AG08396 (cell line): ENCODE measurements at regions not wholly inside any gene's neighbourhood (a gene's known extent, or its start where the extent isn't known, plus 50 kb on each side); places are given as distances from the start of the nearest gene placed in this dataset.

Experiments used
- DNase-seq: peaks from one replicate; pipeline ENCODE4 v3.0.0; 2012; ENCODE audit warnings: low spot score, mixed read lengths

- no peak for DNase-seq
These were observed 304.9 kb upstream of the TCF21 start for GRCh38 chr6:133583907-133584427.

- DNase-seq = no peak
These were observed 304.1 kb upstream of the TCF21 start for GRCh38 chr6:133584823-133585222.

- DNase-seq = no peak
These were observed 302.9 kb upstream of the TCF21 start for GRCh38 chr6:133585978-133586377.

DNA sequence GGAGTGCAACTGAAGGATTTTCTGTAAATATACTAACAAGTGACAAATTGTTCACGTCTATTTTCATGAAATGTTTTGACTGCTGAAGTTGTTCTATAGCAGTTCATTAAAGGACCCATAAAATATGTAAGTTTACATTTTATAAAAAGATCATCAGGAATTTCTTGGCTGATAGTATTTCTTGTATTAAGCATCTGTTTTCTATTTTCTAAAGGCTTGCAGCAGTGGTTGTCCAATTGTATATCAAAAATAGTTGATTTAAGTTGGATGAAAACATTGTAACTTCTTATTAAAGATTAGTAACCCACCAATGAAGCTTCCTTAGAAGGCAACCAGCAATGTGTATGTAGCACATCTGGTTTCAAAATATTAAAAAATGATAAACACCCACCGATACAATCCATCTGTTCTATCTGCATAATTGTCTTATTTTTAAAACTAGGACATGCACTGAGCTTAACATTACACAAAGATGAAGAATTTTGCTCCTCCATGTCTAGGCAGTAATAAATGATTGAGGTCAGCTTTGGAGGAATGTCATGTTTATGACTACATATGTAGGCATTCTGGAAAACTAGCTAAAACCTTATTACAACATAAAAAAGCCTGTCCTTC lies 301.3 kb upstream of the TCF21 start:
- DNase-seq = peak; percentile 31

DNA sequence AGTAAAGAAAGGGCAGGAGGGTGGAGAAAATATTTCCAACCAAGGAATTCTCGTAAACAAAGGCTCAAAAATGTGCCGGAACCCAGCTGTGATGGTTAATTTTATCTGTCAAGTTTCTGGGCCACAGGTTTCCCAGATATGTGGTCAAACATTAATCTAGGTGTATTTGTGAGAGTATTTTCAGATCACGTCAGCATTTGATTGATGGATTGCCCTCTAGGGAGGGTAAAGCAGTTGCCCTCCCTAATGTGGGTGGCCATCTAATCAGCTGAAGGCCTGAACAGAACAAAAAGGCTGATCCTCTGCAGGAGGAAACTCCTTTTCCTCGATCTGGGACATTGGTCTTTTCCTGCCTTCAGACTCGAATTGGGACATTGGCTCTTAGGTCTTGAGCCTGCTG lies 298.7 kb upstream of the TCF21 start:
- DNase-seq = no peak

DNA sequence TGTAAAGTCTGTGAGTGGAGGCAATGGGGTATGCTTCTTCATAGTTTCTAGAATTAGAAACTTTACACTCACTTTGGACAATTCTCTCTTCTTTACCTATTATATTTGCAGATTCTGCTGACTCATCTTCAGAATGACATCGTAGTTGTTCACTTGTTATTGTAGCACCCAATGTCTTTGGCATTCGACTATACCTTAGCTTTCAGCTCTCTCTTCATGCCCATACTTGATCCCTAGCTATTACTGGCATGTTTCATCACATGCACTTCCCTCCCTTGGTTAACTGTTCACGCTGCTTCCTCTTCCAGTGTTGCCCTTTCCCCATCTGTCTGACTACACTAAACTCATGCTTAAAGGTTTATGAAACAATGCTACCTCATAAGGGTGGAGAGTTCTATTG lies 298.1 kb upstream of the TCF21 start:
- no peak for DNase-seq

GRCh38 chr6:133591275-133591674 lies 297.6 kb upstream of the TCF21 start:
- DNase-seq = no peak

DNA sequence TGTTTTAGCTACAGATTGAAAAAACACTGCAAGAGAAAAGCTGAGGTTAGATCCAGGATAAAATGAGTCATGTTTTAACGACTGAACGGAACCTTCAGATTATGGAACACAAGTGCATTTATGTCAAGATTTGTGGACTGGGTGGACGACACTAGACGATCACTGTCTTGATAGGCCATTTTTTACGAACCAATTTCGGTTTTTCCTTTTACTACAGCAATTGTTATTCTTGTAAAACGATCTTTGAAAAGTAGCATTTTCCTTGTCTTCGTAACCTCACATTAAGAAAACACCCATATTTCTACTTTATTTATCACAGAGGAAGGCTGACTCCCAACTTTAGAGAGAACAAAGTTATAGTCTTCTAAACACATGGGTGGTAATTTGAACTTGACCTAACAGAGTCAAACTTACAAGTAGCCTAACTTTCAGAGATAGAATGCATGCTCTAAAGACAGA lies 294.2 kb upstream of the TCF21 start:
- DNase-seq = no peak

DNA sequence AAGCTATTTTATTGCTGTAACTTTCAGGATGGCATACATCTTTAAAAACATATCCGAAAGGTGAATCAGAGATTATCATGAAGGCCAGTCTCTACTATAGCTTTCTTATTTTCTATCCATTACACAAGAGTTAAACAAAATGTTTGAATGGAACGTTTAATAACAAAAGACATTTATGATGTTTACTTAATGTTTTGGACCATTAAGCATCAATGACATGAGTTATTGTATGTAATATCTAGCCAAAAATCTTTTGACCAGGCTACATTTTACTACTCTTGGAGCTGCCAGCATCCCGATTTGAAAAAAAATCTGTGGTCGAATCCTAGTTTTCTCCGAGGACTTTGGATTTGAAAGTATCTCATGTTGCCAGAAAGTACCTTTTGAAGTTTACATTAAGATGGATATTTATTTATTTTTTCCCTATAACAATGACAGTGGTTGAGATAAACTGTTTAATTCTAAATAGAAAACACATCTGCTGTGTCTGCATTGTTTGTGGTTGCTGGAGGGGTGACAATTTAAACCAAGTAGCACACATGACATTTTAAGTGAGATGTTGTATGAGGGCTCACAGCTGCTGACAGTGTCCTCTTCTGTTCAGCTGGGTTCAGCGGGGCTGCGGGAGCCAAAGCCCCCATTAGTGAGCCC lies 293.7 kb upstream of the TCF21 start:
- DNase-seq = no peak

DNA sequence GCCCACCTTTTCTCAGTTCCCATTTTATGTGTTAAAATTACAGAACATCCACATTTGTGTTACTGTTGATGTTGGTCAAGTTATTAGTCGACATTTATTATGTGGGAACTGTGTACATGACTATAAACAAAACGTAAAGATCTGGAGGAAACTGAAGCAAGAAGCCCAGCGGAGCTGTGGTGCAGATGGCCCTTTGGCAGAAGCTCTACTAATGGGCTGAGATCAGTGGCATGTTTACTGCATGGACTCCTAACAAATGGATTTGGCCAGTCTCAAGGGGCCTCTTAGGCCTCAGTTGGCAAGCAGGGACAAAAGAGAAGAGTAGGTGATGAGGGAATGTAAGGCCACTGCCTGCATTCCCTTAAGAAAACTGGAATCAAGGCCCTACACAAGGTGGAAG lies 282.1 kb upstream of the TCF21 start:
- no peak for DNase-seq

DNA sequence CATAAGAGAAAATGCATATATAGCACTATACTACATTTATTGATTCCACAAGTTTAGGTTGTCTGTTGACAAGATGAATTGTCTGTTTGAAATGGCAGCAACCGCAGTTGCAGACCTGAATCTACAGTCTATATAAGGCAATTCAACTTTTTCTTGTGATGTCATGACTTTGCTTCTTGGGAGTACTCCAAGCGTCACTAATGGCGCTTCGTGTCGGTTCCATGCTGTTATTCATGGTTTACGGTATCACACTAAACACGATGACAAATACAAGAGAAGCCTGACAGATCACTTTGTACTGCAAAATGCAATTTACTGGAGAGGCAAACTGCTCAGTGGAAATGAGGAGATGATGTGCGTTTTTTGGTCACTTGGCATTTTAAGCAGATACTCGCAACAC lies 280.3 kb upstream of the TCF21 start:
- no peak for DNase-seq

- peak; percentile 85 for DNase-seq
These were observed 279.3 kb upstream of the TCF21 start for GRCh38 chr6:133609415-133610226.

GRCh38 chr6:133610227-133610840 lies 278.6 kb upstream of the TCF21 start:
- DNase-seq = no peak

GRCh38 chr6:133610971-133611370 lies 277.9 kb upstream of the TCF21 start:
- no peak for DNase-seq

- DNase-seq = no peak
These were observed 276.5 kb upstream of the TCF21 start for GRCh38 chr6:133612459-133612858.

- DNase-seq = no peak
These were observed 275.7 kb upstream of the TCF21 start for GRCh38 chr6:133613211-133613610.

DNA sequence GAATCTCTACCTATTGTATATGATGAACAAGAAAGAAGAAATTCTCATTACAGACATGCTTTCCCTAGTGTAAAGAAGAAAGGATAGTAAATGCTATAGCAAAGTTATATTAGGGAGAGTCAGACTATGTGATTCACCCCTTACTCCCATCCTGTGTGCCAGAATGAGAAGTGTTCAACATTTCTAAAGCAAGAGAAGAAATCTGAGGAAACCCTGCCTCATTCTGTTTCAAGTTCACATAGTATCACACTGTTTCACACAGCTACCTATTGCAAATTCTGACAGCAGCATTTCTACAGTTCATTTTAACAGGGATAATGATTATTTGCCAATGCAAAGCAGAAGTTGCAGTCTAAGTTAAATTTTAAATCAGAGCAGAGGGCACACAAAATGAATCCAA lies 267.2 kb upstream of the TCF21 start:
- DNase-seq = no peak

DNA sequence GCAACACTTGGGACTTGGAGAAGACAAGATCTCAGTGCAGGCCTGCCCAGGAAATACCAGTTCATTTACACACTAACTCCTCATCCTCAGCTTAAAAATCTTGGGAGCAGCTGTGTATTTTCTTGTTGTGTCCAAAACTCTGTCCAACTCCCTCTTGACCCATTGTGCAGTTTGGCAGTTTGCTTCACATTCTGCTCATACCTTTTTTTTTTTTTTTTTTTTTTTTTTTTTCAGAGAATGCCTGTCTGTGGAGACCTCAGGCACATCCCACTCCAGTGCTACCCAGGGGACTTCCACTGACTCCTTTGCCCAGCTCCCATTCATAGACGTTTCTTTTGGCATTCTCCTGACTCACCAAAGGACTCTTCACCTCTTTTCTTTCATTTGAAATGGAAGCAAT lies 265.8 kb upstream of the TCF21 start:
- DNase-seq = peak; percentile 29

DNA sequence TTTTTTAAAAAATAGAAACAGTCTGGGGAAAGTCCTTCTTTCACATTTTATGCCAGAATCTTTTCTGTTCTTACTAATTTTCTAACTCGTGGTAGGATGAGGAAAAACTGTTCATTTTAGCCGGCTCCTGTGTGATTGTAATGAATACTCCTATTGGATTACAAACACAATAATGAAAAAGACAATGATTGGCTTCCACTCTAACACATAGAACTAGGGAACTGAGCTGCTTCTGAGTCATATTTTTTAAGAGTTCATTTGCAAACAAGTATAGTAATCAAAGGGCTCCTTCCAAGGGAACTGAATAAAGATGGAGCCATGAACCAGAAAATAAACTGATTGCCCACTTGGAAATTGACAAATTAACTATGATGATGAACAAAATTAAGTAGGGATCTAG lies 265.3 kb upstream of the TCF21 start:
- no peak for DNase-seq

DNA sequence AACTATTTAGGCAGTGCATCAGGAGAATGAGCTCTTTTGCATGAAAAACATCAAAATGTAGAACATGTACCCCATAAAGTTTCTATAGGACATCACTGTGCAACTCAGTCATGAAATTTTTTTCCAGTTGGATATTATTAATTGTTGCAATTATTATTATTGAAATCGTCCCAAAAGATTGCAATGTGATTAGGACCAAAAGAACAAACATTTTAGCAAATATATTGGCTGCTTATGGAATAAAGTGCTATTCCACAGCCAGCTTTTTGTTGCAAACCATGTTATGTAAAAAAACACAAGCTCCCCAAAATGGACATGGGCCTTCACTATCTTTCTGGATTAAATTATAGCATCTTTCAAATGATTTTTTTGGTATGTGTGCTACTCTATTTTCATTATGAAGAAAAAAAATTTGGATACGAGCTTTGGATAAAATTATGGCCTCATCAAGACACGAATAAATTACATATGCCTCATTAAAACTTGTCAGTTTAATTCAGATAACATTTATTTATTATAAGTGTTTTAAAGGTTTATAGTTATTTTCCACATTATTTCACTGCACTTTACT lies 262.7 kb upstream of the TCF21 start:
- DNase-seq = no peak

- no peak for DNase-seq
These were observed 258.9 kb upstream of the TCF21 start for GRCh38 chr6:133629970-133630369.

DNA sequence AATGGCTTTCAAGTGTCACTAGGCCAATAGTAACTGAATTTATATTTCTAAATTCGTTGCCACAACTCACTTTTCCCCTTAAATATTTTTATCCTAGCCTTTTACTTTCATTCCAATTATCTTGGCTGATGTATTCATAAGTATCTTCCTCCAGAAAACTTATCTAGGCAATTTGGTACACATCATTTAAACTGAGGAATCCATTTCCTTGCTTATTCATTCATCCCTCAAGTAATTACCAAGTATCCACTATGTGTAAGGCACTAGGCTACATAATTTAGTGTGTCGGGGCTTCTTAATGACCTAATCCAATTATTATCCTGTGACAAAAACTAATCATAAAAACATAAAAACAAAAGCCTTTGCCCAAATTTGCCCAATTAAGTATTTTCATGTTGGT lies 258.3 kb upstream of the TCF21 start:
- no peak for DNase-seq
